RPMI7951 (cell line): ENCODE measurements at regions not wholly inside any gene's neighbourhood (a gene's known extent, or its start where the extent isn't known, plus 50 kb on each side); places are given as distances from the start of the nearest gene placed in this dataset.

Experiments
- DNase-seq: peaks from one replicate; pipeline ENCODE4 v3.0.0-alpha.2; 2012; ENCODE audit warnings: low read depth

GRCh38 chr7:13839063-13839462 lies 150.4 kb downstream of the ETV1 start:
- no peak for DNase-seq
